Right lobe of liver (tissue), 4 donors: ENCODE measurements at regions not wholly inside any gene's neighbourhood (a gene's known extent, or its start where the extent isn't known, plus 50 kb on each side); places are given as distances from the start of the nearest gene placed in this dataset.

Experiments
- CTCF ChIP-seq, 4 donors: fragments of 200-600 bp in 3 of 4; fragments of 450-650 bp in 1 of 4; IDR thresholded peaks; one replicate each; pipeline versions ENCODE4 v1.5.1 to v1.8.0; 2016 to 2022; ENCODE audit warnings: antibody characterized with exemption in 4 of 4, mild to moderate bottlenecking in 2 of 4
- POLR2A ChIP-seq: fragments of 450-650 bp; IDR thresholded peaks from one replicate; pipeline ENCODE4 v1.6.1; 2017; ENCODE audit warnings: antibody characterized with exemption, mild to moderate bottlenecking
- donor health status: DM: no; HTN: no; CAD: no.
- donor health status: DM: no; HTN: no; CAD: no.
- donor health status: DM: no; HTN: yes; CAD: no.

GRCh38 chr9:81289622-81290021 is 399.7 kb downstream of the TLE1 start:
- TF ChIP-seq CTCF (IDR thresholded peaks at IDR 0.05) (no peak), POLR2A (no peak)
